Uterus (tissue), 3 donors: ENCODE measurements at regions not wholly inside any gene's neighbourhood (a gene's known extent, or its start where the extent isn't known, plus 50 kb on each side); places are given as distances from the start of the nearest gene placed in this dataset.

Experiments
- DNase-seq, 2 donors: peaks; one replicate each; pipeline ENCODE4 v3.0.0-alpha.2; 2019 to 2020
- H3K27ac ChIP-seq, 2 donors: fragments of 200-600 bp; sonication (generic); 1 replicate in 1 of 2; 2 replicates in 1 of 2; pipeline ENCODE4 v1.5.1; 2016 to 2018
- H3K27me3 ChIP-seq, 2 donors: fragments of 200-600 bp; sonication (generic); one replicate each; pipeline ENCODE4 v1.5.1; 2018 to 2019; ENCODE audit warnings: control low read depth in 1 of 2
- H3K36me3 ChIP-seq, 2 donors: fragments of 200-600 bp; sonication (generic); one replicate each; pipeline ENCODE4 v1.5.1; 2019; ENCODE audit warnings: control low read depth in 1 of 2
- H3K4me1 ChIP-seq, 2 donors: fragments of 200-600 bp; sonication (generic); one replicate each; pipeline ENCODE4 v1.5.1; 2018 to 2019; ENCODE audit warnings: control low read depth in 1 of 2
- H3K4me3 ChIP-seq, 2 donors: fragments of 200-600 bp; sonication (generic); 1 replicate in 1 of 2; 2 replicates in 1 of 2; pipeline ENCODE4 v1.5.1; 2018 to 2019; ENCODE audit warnings: mild to moderate bottlenecking in 1 of 2
- H3K9me3 ChIP-seq, 2 donors: fragments of 200-600 bp; sonication (generic); one replicate each; pipeline ENCODE4 v1.5.1; 2019; ENCODE audit warnings: control low read depth in 1 of 2
- CTCF ChIP-seq, 4 experiments: fragments of 200-600 bp in 2 of 4; fragments of 450-650 bp in 2 of 4; sonication (generic) in 2 of 4; IDR thresholded peaks; one replicate each; pipeline ENCODE4 v1.5.1; 2016 to 2019; ENCODE audit warnings: antibody characterized with exemption in 4 of 4, mild to moderate bottlenecking in 2 of 4, moderate library complexity in 1 of 4
- POLR2A ChIP-seq, 2 donors: fragments of 450-650 bp; IDR thresholded peaks; one replicate each; pipeline ENCODE4 v1.6.1; 2016; ENCODE audit warnings: antibody characterized with exemption in 2 of 2, mild to moderate bottlenecking in 1 of 2, moderate library complexity in 1 of 2
- intact Hi-C: fragments of 100-400 bp; cut with DNase I; formaldehyde crosslinking; loops from one replicate; pipeline ENCODE4 v1.15.1; 2023; ENCODE audit warnings: low total_unique reads
- donor health status: DM: yes; HTN: yes; CAD: no.

- H3K9me3 ChIP-seq, result no peaks in the 10 kb centered on the region
- H3K27me3 ChIP-seq, result no peaks in the 10 kb centered on the region
- no peak for DNase-seq
- no peaks in the 10 kb centered on the region for H3K4me1 ChIP-seq
- no peak overlapping the region for H3K4me3 ChIP-seq
- intact Hi-C loops, result no loop called here
- no peak for TF ChIP-seq CTCF (IDR thresholded peaks at IDR 0.05)
- no peak for TF ChIP-seq POLR2A (IDR thresholded peaks at IDR 0.05)
- H3K36me3 ChIP-seq, result no peaks in the 10 kb centered on the region
- no peak overlapping the region for H3K27ac ChIP-seq
Measured at GRCh38 chr4:8791609-8792008, 80.0 kb downstream of the HMX1 start.

GRCh38 chr4:8790749-8791148 is 80.9 kb downstream of the HMX1 start:
- Histone ChIP-seq H3K9me3 (no peaks in the 10 kb centered on the region), H3K36me3 (no peaks in the 10 kb centered on the region), H3K4me1 (no peaks in the 10 kb centered on the region), H3K4me3 (no peak overlapping the region), H3K27ac (no peak overlapping the region), H3K27me3 (no peaks in the 10 kb centered on the region)
- no peak for TF ChIP-seq POLR2A (IDR thresholded peaks at IDR 0.05)
- no peak for TF ChIP-seq CTCF (IDR thresholded peaks at IDR 0.05)
- intact Hi-C loops, result no loop called here
- DNase-seq, result no peak

GRCh38 chr4:8788174-8788573 is 83.5 kb downstream of the HMX1 start:
- H3K9me3 ChIP-seq, result no peaks in the 10 kb centered on the region
- intact Hi-C loops, result no loop called here
- no peak for DNase-seq
- no peak overlapping the region for H3K27ac ChIP-seq
- H3K4me1 ChIP-seq, result no peaks in the 10 kb centered on the region
- no peaks in the 10 kb centered on the region for H3K27me3 ChIP-seq
- TF ChIP-seq POLR2A (IDR thresholded peaks at IDR 0.05) (no peak), CTCF (IDR thresholded peaks at IDR 0.05) (no peak)
- H3K36me3 ChIP-seq, result no peaks in the 10 kb centered on the region
- no peak overlapping the region for H3K4me3 ChIP-seq

GRCh38 chr4:8786166-8786565 is 85.5 kb downstream of the HMX1 start:
- Histone ChIP-seq H3K4me1 (no peaks in the 10 kb centered on the region), H3K27me3 (no peaks in the 10 kb centered on the region), H3K27ac (no peak overlapping the region), H3K4me3 (no peak overlapping the region), H3K9me3 (no peaks in the 10 kb centered on the region), H3K36me3 (no peaks in the 10 kb centered on the region)
- no peak for TF ChIP-seq POLR2A (IDR thresholded peaks at IDR 0.05)
- no peak for TF ChIP-seq CTCF (IDR thresholded peaks at IDR 0.05)
- no peak for DNase-seq
- intact Hi-C loops, result no loop called here

- H3K9me3 ChIP-seq, result no peaks in the 10 kb centered on the region
- no peaks in the 10 kb centered on the region for H3K36me3 ChIP-seq
- DNase-seq, result no peak
- H3K27ac ChIP-seq, result no peak overlapping the region
- H3K27me3 ChIP-seq, result no peaks in the 10 kb centered on the region
- no peak overlapping the region for H3K4me3 ChIP-seq
- H3K4me1 ChIP-seq, result no peaks in the 10 kb centered on the region
- intact Hi-C loops, result no loop called here
- no peak for TF ChIP-seq POLR2A (IDR thresholded peaks at IDR 0.05)
- no peak for TF ChIP-seq CTCF (IDR thresholded peaks at IDR 0.05)
Measured at GRCh38 chr4:8785656-8786142, 85.9 kb downstream of the HMX1 start.
